ENCODE measurements at regions not wholly inside any gene's neighbourhood (a gene's known extent, or its start where the extent isn't known, plus 50 kb on each side); places are given as distances from the start of the nearest gene placed in this dataset.

- no peak overlapping the region for H3K27ac ChIP-seq
- TF ChIP-seq CTCF (IDR thresholded peaks at IDR 0.05) (no peak), ZFX (IDR thresholded peaks at IDR 0.05; ENCODE audit: borderline replicate concordance) (no peak)
Observed at GRCh38 chr7:3119963-3120362, 76.3 kb upstream of the CARD11 start.

GRCh38 chr7:3120513-3120912 lies 76.8 kb upstream of the CARD11 start:
- no peak overlapping the region for H3K27ac ChIP-seq
- TF ChIP-seq ZFX (IDR thresholded peaks at IDR 0.05; ENCODE audit: borderline replicate concordance) (no peak), CTCF (IDR thresholded peaks at IDR 0.05) (no peak)

- TF ChIP-seq CTCF (IDR thresholded peaks at IDR 0.05) = no peak
- H3K27ac ChIP-seq = no peak overlapping the region
Observed at GRCh38 chr7:3128857-3129490, 85.3 kb upstream of the CARD11 start.

GRCh38 chr7:3133811-3134385 lies 90.2 kb upstream of the CARD11 start:
- TF ChIP-seq CTCF (IDR thresholded peaks at IDR 0.05) (no peak), ZFX (IDR thresholded peaks at IDR 0.05; ENCODE audit: borderline replicate concordance) (no peak)
- H3K27ac ChIP-seq = no peak overlapping the region

GRCh38 chr7:3134745-3135144 lies 91.1 kb upstream of the CARD11 start:
- TF ChIP-seq ZFX (IDR thresholded peaks at IDR 0.05; ENCODE audit: borderline replicate concordance) (no peak), CTCF (IDR thresholded peaks at IDR 0.05) (no peak)
- no peak overlapping the region for H3K27ac ChIP-seq

- TF ChIP-seq CTCF (IDR thresholded peaks at IDR 0.05) (no peak), ZFX (IDR thresholded peaks at IDR 0.05; ENCODE audit: borderline replicate concordance) (no peak)
- H3K27ac ChIP-seq = no peak overlapping the region
Observed at GRCh38 chr7:3135626-3136025, 92.0 kb upstream of the CARD11 start.

GRCh38 chr7:3138206-3138605 lies 94.5 kb upstream of the CARD11 start:
- TF ChIP-seq ZFX (IDR thresholded peaks at IDR 0.05; ENCODE audit: borderline replicate concordance) (no peak), CTCF (IDR thresholded peaks at IDR 0.05) (no peak)
- no peak overlapping the region for H3K27ac ChIP-seq

Measured in 22Rv1 (cell line).